Trophoblast cell (in vitro differentiated cells and primary cell): ENCODE measurements at regions not wholly inside any gene's neighbourhood (a gene's known extent, or its start where the extent isn't known, plus 50 kb on each side); places are given as distances from the start of the nearest gene placed in this dataset.

Experiments
- DNase-seq, 2 donors: peaks; one replicate each; pipeline ENCODE4 v3.0.0-alpha.2; 2016
- H2AFZ ChIP-seq: 2 replicates; pipeline ENCODE4 v1.6.1; 2013; ENCODE audit warnings: low read length, moderate library complexity, mild to moderate bottlenecking; ENCODE audit not compliant: insufficient read depth, poor library complexity
- H2AK5ac ChIP-seq: 2 replicates; pipeline ENCODE4 v1.6.1; 2013; ENCODE audit warnings: mild to moderate bottlenecking, low read length
- H2BK120ac ChIP-seq: 2 replicates; pipeline ENCODE4 v1.6.1; 2013; ENCODE audit warnings: low read length, mild to moderate bottlenecking, moderate library complexity; ENCODE audit not compliant: insufficient read depth, poor library complexity
- H2BK12ac ChIP-seq: 2 replicates; pipeline ENCODE4 v1.6.1; 2013; ENCODE audit warnings: mild to moderate bottlenecking, low read length, moderate library complexity
- H2BK5ac ChIP-seq: 2 replicates; pipeline ENCODE4 v1.6.1; 2013; ENCODE audit warnings: low read length, low read depth, moderate library complexity, mild to moderate bottlenecking; ENCODE audit not compliant: poor library complexity
- H3K14ac ChIP-seq: 2 replicates; pipeline ENCODE4 v1.6.1; 2013; ENCODE audit warnings: mild to moderate bottlenecking, low read length
- H3K18ac ChIP-seq: 2 replicates; pipeline ENCODE4 v1.6.1; 2013; ENCODE audit warnings: mild to moderate bottlenecking, low read length
- H3K23ac ChIP-seq: 2 replicates; pipeline ENCODE4 v1.6.1; 2013; ENCODE audit warnings: low read length
- H3K27ac ChIP-seq: 2 replicates; pipeline ENCODE4 v1.5.1; 2013; ENCODE audit warnings: low read depth, mild to moderate bottlenecking, inconsistent platforms, low read length, moderate library complexity
- H3K27me3 ChIP-seq: 2 replicates; pipeline ENCODE4 v1.6.1; 2013; ENCODE audit warnings: inconsistent platforms, mild to moderate bottlenecking, low read length, moderate library complexity; ENCODE audit not compliant: insufficient read depth
- H3K36me3 ChIP-seq, 2 experiments: 1 replicate in 1 of 2; 2 replicates in 1 of 2; pipeline ENCODE4 v1.6.1; 2013; ENCODE audit warnings: low read length in 2 of 2, mild to moderate bottlenecking in 2 of 2, moderate library complexity in 1 of 2; ENCODE audit not compliant: insufficient read depth in 2 of 2, control insufficient read depth in 1 of 2
- H3K4ac ChIP-seq: 2 replicates; pipeline ENCODE4 v1.6.1; 2013; ENCODE audit warnings: low read depth, mild to moderate bottlenecking, low read length, moderate library complexity
- H3K4me1 ChIP-seq, 2 experiments: 1 replicate in 1 of 2; 2 replicates in 1 of 2; pipeline ENCODE4 v1.6.1; 2013; ENCODE audit warnings: low read length in 2 of 2, mild to moderate bottlenecking in 2 of 2, moderate library complexity in 1 of 2; ENCODE audit not compliant: insufficient read depth in 2 of 2, control insufficient read depth in 1 of 2
- H3K4me2 ChIP-seq: 2 replicates; pipeline ENCODE4 v1.6.1; 2013; ENCODE audit warnings: inconsistent platforms, mild to moderate bottlenecking, low read length, moderate library complexity
- H3K4me3 ChIP-seq: 2 replicates; pipeline ENCODE4 v1.5.1; 2013; ENCODE audit warnings: mild to moderate bottlenecking, low read depth, low read length, inconsistent platforms
- H3K79me1 ChIP-seq: one replicate; pipeline ENCODE4 v1.6.1; 2013; ENCODE audit warnings: low read length
- H3K79me2 ChIP-seq: 2 replicates; pipeline ENCODE4 v1.6.1; 2013; ENCODE audit warnings: low read length, mild to moderate bottlenecking; ENCODE audit not compliant: control insufficient read depth, insufficient read depth, poor library complexity
- H3K9ac ChIP-seq: 2 replicates; pipeline ENCODE4 v1.6.1; 2013; ENCODE audit warnings: mild to moderate bottlenecking, low read length
- H3K9me3 ChIP-seq: 2 replicates; pipeline ENCODE4 v1.6.1; 2013; ENCODE audit warnings: low read depth, mild to moderate bottlenecking, control low read depth, inconsistent platforms, low read length; ENCODE audit not compliant: insufficient read depth
- H4K12ac ChIP-seq: 2 replicates; pipeline ENCODE4 v1.6.1; 2013; ENCODE audit warnings: low read depth, mild to moderate bottlenecking, low read length, moderate library complexity
- H4K8ac ChIP-seq: 2 replicates; pipeline ENCODE4 v1.6.1; 2013; ENCODE audit warnings: low read depth, mild to moderate bottlenecking, low read length, moderate library complexity
- H4K91ac ChIP-seq: one replicate; pipeline ENCODE4 v1.6.1; 2013; ENCODE audit warnings: low read depth, mild to moderate bottlenecking, low read length, moderate library complexity
- WGBS: extraction: QIAGEN DNeasy Blood & Tissue Kit; methylation state at CpG from one replicate; pipeline ENCODE4 v1.1.7; 2013; ENCODE audit warnings: missing lambda C conversion rate; ENCODE audit not compliant: insufficient read length, insufficient coverage; ENCODE audit errors: extremely low coverage; 5-methylcytosine and 5-hydroxymethylcytosine counted together

DNA sequence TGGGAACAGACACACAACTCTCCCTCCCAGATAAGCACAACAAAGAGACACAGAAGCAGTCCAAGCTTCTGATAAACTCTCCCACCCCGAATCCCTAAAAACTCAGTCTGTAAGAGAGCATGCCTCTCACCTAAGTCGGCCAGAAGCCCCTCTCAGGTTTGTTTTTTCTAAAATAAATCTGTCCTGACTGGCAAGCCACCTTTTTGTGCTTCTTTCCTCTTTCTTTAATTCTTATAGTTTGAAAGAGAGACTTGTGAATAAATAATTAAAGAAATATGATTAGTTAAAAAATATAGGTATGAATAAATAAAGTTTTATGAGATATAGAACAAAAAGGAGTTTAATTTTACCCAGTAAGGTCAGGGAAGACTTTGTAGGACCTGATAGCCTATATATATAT, 329.0 kb upstream of the SLCO3A1 start:
- H3K18ac ChIP-seq, result no peak overlapping the region
- H3K4me2 ChIP-seq, result no peak overlapping the region
- no peak overlapping the region for H3K9ac ChIP-seq
- no peaks in the 10 kb centered on the region for H3K27me3 ChIP-seq
- DNase-seq, result no peak
- H3K4me1 ChIP-seq, result no peaks in the 10 kb centered on the region
- H2AK5ac ChIP-seq, result no peak overlapping the region
- WGBS, result no CpG with 5 or more reads among the region's 2 CpGs
- no peak overlapping the region for H2BK12ac ChIP-seq
- H3K36me3 ChIP-seq, result no peaks in the 10 kb centered on the region
- no peaks in the 10 kb centered on the region for H3K79me2 ChIP-seq
- H3K4me3 ChIP-seq, result no peak overlapping the region
- no peak overlapping the region for H4K8ac ChIP-seq
- no peak overlapping the region for H2AFZ ChIP-seq
- no peak overlapping the region for H3K4ac ChIP-seq
- no peak overlapping the region for H4K91ac ChIP-seq
- H2BK120ac ChIP-seq, result no peak overlapping the region
- no peak overlapping the region for H2BK5ac ChIP-seq
- H3K79me1 ChIP-seq, result no peaks in the 10 kb centered on the region
- H4K12ac ChIP-seq, result no peak overlapping the region
- no peaks in the 10 kb centered on the region for H3K9me3 ChIP-seq
- H3K27ac ChIP-seq, result no peak overlapping the region
- no peak overlapping the region for H3K14ac ChIP-seq
- H3K23ac ChIP-seq, result no peak overlapping the region

DNA sequence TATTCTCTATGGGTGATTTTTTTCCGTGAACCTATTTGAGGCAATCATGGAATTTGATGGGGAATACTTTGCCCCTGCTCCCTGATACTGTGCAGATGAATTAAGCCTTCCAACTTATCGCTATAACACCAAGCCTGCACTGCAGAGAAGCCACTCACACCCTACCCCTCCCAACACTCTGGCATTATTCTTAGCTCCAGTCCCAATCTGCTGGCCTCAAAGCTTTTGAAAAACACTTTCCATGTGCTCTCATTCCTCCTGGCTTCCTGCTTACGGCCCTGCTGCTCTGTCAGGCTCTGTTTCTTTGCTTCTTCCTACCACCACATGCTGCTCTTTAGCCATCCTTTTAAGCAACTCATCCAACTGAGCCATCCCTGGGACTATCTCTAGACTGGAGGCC, 327.8 kb upstream of the SLCO3A1 start:
- Histone ChIP-seq H3K27ac (no peak overlapping the region), H3K79me2 (no peaks in the 10 kb centered on the region), H3K36me3 (no peaks in the 10 kb centered on the region), H3K14ac (no peak overlapping the region), H3K9ac (no peak overlapping the region), H3K27me3 (no peaks in the 10 kb centered on the region), H4K91ac (no peak overlapping the region), H2BK12ac (no peak overlapping the region), H2AK5ac (no peak overlapping the region), H3K23ac (no peak overlapping the region), H2BK120ac (no peak overlapping the region), H4K12ac (no peak overlapping the region), H2AFZ (no peak overlapping the region), H3K9me3 (no peaks in the 10 kb centered on the region), H3K4me2 (no peak overlapping the region), H3K79me1 (no peaks in the 10 kb centered on the region), H3K4me3 (no peak overlapping the region), H3K4me1 (no peaks in the 10 kb centered on the region), H3K18ac (no peak overlapping the region), H2BK5ac (no peak overlapping the region), H4K8ac (no peak overlapping the region), H3K4ac (no peak overlapping the region)
- DNase-seq, result no peak
- no CpG with 5 or more reads among the region's 3 CpGs for WGBS

DNA sequence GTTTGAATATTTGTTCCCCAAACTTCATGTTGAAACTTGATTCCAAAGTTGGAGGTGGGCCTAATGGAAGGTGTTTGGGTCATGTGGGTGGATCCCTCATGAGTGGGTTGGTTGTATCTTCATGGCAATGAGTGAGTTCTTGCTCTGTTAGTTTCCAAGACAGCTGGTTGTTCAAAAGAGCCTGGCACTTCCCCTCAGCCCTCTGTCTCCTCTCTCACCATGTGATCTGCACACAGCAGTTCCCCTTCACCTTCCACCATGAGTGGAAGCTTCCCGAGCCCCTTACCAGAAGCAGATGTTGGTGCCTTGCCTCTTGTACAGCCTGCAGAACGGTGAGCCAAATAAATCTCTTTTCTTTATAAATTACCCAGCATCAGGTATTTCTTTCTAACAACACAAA, 327.1 kb upstream of the SLCO3A1 start:
- Histone ChIP-seq H2AK5ac (no peak overlapping the region), H3K14ac (no peak overlapping the region), H2BK5ac (no peak overlapping the region), H4K8ac (no peak overlapping the region), H2BK12ac (no peak overlapping the region), H2AFZ (no peak overlapping the region), H4K12ac (no peak overlapping the region), H3K18ac (no peak overlapping the region), H3K36me3 (no peaks in the 10 kb centered on the region), H3K27me3 (no peaks in the 10 kb centered on the region), H3K9ac (no peak overlapping the region), H3K4me2 (no peak overlapping the region), H3K79me2 (no peaks in the 10 kb centered on the region), H3K4ac (no peak overlapping the region), H3K79me1 (no peaks in the 10 kb centered on the region), H3K23ac (no peak overlapping the region), H3K27ac (no peak overlapping the region), H2BK120ac (no peak overlapping the region), H3K4me3 (no peak overlapping the region), H3K9me3 (no peaks in the 10 kb centered on the region), H3K4me1 (no peaks in the 10 kb centered on the region), H4K91ac (no peak overlapping the region)
- DNase-seq, result no peak
- WGBS, result no CpG with 5 or more reads among the region's 2 CpGs

DNA sequence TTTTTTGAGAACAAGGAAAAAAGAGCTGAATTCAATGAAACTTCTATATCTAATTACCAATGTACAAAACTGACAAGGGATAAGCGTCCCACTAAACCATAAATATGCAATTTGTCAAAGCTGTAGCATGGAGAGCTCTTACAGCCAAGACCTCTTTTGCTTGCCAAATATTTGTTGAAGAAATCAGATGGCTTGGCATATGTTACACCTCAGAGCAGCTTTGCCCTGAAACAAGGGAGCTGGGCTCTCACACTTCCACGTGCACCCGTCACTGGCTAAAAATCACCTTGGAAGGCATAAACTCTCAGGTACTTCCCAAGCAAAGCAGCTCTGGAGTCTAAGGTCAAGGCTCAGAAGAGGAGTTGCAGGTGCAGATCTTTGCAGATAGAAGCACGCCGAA, 324.7 kb upstream of the SLCO3A1 start:
- no peak overlapping the region for H3K14ac ChIP-seq
- H3K27me3 ChIP-seq, result no peaks in the 10 kb centered on the region
- H2BK12ac ChIP-seq, result no peak overlapping the region
- no CpG with 5 or more reads among the region's 5 CpGs for WGBS
- H3K4me3 ChIP-seq, result peak overlapping the region; percentile 26
- H2BK120ac ChIP-seq, result no peak overlapping the region
- DNase-seq, result no peak
- no peak overlapping the region for H3K9ac ChIP-seq
- no peak overlapping the region for H4K8ac ChIP-seq
- no peaks in the 10 kb centered on the region for H3K9me3 ChIP-seq
- no peak overlapping the region for H4K91ac ChIP-seq
- no peaks in the 10 kb centered on the region for H3K4me1 ChIP-seq
- no peak overlapping the region for H3K4me2 ChIP-seq
- no peak overlapping the region for H3K23ac ChIP-seq
- no peak overlapping the region for H2BK5ac ChIP-seq
- no peak overlapping the region for H2AFZ ChIP-seq
- H3K27ac ChIP-seq, result no peak overlapping the region
- no peaks in the 10 kb centered on the region for H3K79me2 ChIP-seq
- no peaks in the 10 kb centered on the region for H3K79me1 ChIP-seq
- H4K12ac ChIP-seq, result no peak overlapping the region
- H3K36me3 ChIP-seq, result no peaks in the 10 kb centered on the region
- no peak overlapping the region for H3K18ac ChIP-seq
- no peak overlapping the region for H2AK5ac ChIP-seq
- H3K4ac ChIP-seq, result no peak overlapping the region
